ENCODE measurements at regions not wholly inside any gene's neighbourhood (a gene's known extent, or its start where the extent isn't known, plus 50 kb on each side); places are given as distances from the start of the nearest gene placed in this dataset.
A peak's percentile ranks its signal among the peaks of the same experiment; 100 is the strongest.
"Not testable (repeated sequence)": the region's sequence is repeated elsewhere in the genome, so short reads cannot be mapped to it uniquely, and the experiment has no call there.

DNA sequence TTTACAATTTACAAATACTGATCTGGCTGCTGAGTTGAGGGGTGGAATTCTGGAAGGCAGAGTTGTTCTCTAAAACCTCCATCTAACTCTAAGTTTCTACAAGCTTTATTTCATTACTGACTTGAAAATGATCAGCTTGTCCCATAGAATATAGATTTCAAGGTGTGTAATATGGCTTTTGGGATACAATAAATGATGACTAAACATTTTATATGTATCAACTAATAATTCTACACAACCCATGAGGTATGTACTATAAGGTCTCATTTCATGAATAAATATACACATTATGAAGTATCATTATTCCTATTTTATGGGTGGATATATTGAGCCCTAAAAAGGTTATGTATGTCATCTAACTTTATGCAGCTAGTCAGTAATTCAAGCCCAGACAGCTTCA, 1214.3 kb upstream of the SORCS1 start:
- no peak for DNase-seq

DNA sequence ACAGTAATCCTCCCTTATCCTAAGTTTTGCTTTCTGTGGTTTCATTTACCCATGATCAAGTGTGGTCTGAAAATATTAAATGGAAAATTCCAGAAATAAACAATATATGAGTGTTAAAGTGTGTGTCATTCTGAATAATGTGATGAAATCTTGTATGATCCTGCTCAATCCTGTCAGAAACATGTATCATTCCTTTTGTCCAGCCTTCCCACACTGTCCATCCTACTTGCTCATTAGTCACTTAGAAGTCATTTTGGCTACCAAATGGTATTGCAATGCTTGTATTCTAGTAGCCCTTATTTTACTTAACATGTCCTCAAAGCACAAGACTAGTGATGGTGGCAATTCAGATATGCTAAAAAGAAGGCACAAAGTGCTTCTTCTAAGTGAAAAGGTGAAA, 1211.2 kb upstream of the SORCS1 start:
- DNase-seq, result no peak

DNA sequence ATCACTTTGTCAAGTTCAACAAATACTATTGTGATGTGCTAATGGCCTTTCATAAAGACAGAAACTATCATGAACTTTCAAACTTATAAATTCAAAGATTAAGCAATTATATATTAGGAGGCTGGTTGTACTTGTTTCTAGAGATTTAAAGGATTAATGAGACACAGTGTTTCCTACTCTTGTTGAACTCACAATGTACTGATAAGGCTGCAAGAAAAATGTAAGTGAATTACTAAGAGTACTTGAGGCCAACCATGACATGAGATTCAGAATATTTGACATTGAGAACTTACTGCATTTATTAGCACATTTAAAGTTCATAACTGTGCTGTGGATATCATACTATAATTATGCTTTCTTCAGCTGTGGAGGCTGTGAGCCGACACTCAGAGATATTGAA, 1210.5 kb upstream of the SORCS1 start:
- no peak for DNase-seq

DNA sequence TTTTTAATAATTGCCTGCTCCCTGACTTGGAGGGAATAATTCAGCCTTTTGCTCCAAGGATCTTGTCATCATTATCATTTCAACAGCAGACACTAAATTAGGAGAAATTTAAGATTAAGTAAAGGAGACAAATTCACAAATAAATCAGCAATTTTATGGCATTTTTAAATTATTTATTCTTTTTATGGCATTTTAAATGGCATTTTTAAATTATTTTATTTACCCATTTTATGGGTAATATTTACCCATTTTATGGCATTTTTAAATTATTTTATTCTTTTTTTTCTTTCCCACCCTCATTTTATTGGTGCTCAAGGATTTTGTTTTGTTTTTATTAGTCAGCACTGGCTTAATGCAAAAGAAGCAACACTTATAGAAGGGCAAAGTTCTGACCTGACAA, 1201.0 kb upstream of the SORCS1 start:
- no peak for DNase-seq

DNA sequence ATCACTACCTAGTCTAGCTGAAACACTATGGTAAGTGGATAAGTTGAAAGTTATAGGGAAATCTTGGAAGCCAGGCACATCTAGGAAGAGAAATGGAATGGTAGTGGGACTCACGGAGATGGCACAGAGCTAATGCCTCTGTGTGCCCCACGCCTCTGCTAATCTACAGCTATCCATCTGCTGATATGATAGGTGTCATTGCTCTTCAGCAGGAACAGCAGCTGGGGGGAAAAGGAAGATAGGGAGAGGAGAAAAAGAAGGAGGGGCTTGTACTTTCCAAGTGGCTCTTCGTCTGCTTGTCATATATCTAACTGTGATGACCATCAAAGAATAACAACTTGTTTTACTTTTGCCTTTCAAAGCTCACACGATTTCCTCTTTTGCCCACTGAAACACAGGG, 1199.1 kb upstream of the SORCS1 start:
- no peak for DNase-seq

DNA sequence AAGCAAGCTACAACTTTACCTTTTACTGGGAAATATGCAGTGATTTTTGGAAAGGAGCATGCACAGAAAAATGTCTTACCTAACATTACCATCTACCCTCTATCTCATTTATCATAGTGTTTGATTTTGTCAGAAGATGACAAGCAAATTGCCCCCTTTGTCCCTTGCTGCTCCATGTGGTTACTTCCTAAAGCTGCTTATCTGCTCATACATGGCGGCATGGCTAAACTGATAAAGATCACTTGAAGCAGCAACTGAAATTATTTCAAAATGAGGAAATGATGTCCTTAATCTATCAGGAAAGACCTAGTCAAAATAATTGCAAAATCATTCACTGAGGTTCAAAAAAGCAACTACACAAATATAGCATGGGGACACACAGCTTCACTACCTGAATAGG, 1198.5 kb upstream of the SORCS1 start:
- no peak for DNase-seq

DNA sequence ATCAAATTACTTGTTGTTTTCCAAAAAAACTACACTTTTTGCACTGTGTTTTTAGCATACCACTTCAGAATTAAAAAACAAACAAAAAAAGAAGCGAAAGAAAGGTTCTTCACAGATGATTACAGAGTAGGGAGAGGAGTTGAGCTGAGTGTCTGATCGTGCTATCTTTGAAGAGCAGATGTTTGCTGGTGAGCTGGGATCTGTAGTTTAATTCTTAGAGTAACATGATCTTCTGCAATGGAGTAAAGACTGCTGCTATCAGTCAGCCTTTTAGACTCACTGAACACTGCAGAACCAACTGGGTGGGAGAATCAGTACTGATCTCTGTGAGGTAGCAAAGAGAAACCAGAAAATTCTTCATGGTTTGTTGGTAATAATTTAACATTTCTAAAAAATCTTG, 1197.8 kb upstream of the SORCS1 start:
- DNase-seq, result no peak

DNA sequence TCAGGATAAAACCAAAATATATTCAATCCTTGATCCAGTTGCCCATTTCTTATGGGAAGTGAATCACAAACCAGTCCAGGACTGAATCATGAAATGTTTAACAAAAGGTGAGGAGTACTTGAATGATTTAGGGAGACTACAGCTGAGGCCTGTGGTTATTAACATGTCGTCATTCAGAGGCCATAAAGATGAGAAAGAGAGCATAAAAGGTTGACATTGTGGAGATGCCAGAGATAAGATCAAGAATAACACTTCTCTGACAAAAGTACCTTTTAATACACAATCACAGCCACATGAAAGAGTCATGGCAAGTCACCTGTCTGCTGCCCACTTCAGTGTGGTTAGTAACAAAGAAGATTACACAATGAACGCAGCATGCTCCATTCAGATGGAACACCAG, 1195.7 kb upstream of the SORCS1 start:
- no peak for DNase-seq

DNA sequence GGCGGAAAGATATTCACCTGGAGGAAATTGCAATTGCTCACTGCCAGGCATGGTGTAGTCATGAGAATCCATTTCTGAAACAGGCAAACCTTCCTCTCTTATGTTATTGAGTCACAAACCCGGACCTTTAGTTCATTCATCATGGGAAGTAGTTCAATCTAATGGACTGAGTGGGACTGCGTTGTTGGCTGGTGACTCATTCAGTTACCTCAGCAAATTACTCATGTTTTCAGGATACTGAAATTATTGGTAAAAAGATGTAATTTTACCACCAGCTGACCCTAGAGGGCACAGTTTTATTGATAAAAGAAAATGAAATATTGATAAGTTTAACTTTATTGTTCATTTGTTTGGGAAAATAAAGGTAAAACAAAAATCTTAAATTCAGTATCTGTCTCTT, 1194.4 kb upstream of the SORCS1 start:
- DNase-seq, result peak; percentile 7

DNA sequence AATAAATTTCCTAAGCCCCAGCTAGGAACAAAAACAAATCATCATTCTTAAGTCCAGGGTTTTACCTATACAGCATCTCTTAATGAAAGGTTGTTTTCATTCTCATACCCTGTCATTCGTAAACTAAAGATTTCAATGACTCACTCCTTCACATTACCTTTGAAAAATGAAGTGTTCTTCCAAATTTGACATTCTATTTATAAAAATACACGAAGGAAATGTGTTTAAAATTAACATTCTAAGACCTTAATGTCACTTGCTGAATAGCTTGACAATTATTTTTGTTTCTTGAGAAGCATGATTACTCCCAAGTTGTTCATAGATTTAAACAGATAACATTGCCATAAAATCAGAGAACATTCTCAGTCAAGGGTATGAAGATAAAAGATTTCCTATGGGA, 1188.3 kb upstream of the SORCS1 start:
- no peak for DNase-seq

DNA sequence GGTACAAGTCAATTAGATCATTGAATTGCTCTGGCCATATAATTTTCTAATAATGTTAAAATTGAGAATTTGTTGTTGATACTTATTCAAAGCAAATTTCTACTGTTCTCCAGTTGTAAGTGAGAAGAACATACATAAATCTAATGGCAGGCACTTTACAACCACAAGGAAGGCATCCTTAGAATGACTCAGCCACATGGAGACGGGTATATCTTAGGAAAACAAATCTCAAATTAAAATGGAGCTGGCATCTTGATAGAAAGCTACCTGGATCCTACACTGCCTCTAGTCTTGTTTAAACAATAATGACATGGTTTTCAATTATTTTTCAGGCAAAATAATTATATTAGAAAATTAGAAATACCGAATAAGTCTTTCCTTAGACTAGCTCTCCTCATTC, 1183.7 kb upstream of the SORCS1 start:
- no peak for DNase-seq

DNA sequence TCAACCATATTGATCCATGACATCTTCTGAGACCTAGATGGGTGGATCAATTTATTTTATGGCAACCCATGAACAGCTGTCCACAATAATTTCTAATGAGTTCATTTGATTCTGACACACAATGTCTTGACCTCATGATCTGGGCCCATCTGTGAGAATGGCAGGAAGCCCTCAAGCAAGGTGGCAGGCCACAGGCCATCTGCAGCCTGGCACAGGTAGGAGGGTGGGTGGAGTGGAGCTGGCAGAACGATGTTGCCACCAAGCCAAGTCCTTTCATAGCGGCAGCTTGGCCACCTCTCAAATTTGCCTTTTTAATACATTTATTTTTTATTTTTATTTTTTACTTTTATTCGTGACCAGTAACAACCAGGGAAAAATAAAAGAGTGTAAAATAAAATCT, 1181.6 kb upstream of the SORCS1 start:
- no peak for DNase-seq

DNA sequence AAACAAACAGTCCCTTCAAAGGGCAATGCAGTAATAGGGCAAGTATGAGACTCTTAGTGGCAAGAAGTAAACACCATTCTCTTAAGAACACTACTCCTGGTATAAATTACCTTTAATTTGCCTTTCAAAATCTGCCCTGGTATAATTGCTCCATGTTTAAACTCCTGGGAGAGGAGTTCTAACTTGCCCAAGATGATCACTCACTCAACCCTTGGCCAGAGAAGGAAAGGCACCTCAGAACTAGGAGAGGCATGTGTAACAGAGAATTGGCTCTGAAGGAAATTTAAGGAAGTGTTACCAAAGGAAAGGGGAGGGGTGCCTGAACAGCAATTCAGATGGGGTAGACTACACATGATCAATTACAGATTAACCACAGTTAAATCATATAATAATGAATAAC, 1173.6 kb upstream of the SORCS1 start:
- DNase-seq, result no peak

DNA sequence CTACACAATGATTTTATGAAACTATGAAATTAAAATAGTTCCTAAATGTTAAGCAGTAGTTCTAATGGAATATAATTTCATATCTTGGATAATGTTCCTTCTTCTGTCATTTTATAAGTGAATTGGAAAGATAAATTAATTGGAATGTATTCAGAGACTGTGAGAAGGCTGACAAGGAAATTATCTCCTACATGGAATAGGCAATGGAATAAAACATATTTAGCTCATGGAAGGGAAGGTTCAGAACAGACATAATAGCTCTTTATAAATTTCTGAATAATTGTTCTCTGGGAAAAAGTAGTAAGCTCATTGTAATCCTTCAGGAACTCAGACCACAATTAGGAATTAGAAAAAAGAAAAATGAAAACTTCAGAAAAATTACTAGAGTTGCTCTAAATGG, 1172.3 kb upstream of the SORCS1 start:
- DNase-seq, result no peak

DNA sequence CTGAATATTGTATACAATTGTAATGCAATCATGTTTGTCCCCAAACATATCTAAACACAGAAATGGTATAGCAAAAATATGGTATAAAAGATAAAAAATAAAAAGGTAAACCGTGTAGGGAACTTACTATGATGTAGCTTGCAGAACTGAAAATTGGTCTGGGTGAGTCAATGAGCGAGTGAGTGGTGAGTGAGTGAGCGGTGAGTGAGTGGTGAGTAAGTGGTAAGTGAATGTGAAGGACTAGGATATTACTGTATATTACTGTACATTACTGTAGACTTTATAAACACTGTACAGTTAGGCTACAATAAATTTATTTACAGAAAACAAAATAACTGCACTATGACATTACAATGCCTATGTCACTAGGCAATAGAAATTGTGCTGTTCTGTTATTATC, 1163.2 kb upstream of the SORCS1 start:
- DNase-seq, result no peak

DNA sequence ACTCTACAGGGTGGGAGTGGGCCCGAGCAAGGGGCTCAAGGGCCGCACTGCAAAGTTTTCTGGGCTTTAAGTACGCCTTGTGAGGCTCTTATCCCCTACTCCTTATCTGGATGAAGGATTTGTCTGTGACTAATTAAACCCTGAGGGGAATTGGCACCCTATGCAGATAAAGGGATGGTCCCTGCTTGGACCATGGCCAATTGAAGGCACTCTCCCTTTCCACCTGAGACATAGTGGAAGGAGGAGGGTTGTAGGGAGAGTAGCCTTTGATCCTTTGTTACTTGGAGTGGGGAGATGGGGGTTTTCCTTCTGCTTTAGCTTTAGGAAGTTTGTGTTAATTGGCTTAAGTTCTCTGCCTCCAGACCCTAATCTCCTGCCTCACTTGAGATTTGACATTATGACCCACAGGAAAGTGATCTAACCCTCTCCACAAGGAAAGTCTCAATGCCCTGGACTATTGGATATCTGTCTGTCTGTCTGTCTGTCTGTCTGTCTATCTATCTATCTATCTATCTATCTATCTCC, 1158.8 kb upstream of the SORCS1 start:
- DNase-seq, result no peak

DNA sequence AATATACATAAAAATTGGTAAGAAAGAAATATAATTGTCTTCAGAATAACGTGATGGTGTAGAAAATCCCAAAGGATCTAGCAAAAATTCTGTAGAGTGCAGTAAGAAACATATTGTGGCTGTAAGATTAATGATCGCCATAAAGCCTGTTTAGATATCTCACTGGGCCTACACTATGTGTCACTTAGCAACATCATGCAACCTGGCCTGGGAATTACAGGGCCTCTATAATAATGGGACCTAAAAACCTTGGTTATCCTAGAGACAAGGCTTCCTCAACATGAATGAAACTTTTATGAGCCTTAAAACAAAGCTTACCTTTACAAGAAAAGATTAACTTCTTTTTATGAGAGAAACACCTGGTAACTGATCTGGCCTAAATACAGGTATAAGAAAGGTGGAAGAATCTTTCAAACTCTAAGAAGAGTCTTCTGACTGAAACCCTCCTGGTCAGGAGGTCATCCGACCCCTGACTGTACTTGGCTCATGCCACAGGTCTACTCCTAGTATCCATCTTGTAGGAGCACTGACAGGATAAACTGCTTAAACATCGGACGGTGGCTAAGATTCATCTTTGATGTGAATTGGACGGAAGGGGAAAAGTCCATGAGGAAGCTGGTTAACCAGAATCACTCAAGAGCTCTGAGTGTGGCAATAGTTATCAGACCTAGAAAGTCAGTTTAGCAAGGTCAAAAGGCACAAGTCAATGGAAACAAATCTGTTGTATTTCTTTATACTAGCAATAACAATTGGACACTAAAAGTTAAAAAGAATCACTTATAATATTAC, 1155.1 kb upstream of the SORCS1 start:
- no peak for DNase-seq

DNA sequence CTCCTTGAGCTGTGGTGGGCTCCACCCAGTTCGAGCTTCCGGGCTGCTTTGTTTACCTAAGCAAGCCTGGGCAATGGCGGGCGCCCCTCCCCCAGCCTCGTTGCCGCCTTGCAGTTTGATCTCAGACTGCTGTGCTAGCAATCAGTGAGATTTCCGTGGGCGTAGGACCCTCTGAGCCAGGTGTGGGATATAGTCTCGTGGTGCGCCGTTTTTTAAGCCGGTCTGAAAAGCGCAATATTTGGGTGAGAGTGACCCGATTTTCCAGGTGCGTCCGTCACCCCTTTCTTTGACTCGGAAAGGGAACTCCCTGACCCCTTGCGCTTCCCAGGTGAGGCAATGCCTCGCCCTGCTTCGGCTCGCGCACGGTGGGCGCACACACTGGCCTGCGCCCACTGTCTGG, 1151.1 kb upstream of the SORCS1 start:
- DNase-seq, result not testable (repeated sequence)

DNA sequence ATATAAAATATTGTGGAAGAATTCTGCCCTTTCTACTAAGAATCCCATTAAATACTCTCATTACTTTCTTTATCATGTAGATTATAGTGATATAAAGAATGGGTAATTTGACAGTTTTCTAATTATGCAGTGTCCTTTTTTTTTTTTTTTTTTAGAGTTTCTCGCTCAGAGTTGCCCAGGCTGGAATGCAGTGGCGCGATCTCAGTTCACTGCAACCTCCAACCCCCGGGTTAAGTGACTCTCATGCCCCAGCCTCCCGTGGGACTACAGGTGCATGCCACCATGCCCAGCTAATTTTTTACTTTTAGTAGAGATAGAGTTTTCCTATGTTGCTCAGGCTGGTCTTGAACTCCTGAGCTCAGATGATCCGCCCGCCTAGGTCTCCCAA, 1143.4 kb upstream of the SORCS1 start:
- DNase-seq, result no peak

DNA sequence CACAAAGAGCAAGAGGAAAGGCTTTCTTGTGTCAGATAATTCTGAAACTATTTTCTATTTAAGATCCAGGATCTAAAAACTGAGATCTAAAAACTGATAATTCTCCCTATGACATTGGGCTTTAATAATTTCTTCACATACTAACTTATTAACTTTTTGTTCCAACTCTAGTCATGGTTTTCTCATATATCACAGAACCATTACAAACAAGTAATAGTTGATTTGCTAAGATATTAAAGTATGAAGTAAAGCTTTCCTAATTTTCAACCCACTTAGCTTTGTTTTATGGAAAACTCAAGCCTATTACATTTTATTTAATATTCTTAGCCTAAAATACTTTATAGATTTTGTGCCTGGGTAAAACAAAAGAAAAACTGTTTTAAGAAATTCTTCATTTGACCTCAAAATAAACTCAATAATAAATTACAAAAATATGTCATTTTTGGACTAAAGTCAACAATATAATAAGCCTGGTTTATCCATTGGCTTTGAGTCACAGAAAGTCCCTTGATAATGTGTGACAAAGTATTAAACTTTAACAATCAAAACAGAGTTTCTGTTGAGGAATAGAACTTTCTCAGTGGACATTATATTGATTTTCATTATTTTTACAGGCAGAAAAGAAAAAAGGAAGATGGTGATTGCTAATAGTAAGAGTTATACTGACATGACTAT, 1142.9 kb upstream of the SORCS1 start:
- DNase-seq, result no peak

DNA sequence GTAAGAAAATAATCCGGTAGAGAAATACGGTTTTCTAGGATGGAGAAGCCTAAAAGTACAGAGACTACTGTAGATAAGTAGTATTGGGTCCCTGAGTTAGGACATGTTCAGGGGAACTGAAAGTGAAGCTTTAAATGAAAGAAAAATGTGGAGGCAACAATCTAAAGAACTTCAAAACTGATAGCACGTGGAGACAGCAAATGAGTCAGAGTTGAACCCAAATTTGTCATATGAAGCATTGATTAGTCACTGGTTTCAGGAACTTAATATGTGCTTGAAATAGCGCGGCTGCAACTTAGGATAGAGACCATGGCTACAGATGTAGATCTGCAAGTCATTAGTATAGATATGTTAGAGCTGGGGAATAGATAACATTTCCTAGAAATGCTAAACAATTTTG, 1138.6 kb upstream of the SORCS1 start:
- DNase-seq, result no peak

DNA sequence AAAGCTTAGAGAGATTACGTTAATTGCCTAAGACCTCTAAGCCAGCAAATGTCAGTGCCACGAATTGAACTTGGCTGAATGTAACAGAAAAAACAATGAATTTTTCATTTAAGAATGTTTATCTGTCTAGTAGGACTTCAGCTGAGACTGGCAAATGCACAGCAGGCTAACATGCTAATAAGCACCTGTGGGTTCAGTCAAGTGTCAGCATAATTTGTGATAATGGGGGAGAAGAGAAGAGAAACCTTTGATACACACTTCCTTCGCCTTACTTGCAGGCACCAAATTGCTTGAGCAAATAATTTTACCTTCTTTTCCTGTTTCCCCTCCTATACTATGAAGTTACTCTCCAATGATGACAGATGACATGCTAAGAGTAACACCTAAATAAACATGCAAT, 1136.5 kb upstream of the SORCS1 start:
- DNase-seq, result no peak

DNA sequence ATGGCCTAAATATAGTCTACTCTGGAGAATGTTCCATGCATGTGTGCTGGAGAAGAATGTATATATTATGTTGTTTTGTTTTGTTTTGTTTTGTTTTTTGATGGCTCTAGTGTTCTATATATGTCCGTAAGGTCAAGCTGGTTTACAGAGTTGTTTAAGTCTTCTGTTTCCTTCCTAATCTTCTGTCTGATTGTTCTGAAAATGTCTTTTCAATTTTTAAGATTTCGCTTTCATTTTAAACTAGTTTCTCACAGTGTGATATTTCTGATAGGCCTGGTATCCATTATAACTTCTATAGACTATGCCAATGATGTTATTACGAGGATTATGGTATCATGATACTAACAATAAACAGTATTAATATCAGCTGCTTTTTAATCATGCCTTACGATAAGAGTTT, 1126.3 kb upstream of the SORCS1 start:
- DNase-seq, result no peak

DNA sequence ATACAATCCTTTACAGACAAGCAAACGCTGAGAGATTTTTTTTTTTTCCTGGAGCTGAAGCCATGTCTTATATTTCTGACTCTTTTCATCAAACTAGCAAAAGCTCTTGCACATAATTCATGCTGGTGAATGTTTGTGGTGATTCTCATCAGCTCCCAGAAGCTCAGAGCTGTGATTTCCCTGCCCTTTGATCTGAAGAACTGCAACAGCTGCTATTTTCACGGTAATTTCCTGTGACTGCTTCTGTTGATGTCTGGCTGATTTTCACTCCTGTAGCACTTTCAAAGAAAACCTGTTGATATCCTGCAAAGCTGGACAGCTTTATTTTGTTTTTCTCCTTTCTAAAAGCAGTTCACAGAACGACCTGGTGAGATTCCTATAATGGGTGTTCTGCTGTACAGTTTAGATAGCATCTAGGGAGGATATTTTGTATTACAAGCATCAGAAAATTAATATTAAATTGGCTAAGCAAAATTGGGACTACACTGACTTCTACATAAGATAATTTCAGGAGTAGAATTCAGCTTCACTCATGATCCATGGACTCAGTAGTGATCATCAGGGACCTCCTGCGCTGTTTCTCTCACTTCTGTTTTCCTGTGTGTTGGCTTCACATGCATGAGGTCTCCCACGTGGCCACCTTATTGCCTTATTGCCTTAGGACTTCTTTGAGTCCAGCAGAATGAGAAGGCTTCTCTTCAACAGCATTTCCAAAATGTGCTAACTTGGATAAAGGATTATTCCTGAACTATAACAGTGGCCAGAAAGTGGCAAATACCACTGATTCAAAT, 1111.6 kb upstream of the SORCS1 start:
- no peak for DNase-seq
